Adrenal gland (tissue), 9 donors: ENCODE measurements at regions not wholly inside any gene's neighbourhood (a gene's known extent, or its start where the extent isn't known, plus 50 kb on each side); places are given as distances from the start of the nearest gene placed in this dataset.
A peak's percentile ranks its signal among the peaks of the same experiment; 100 is the strongest.

ENCODE experiments used
- DNase-seq, 7 donors: peaks; one replicate each; pipeline ENCODE4 v3.0.0-alpha.2; 2019 to 2020
- H3K27ac ChIP-seq, 5 donors: fragments of 200-600 bp; sonication (generic) in 4 of 5; 1 replicate in 3 of 5; 2 replicates in 2 of 5; pipeline versions ENCODE4 v1.5.1 to v1.8.0; 2016 to 2020; ENCODE audit warnings: mild to moderate bottlenecking in 1 of 5
- H3K27me3 ChIP-seq: fragments of 200-600 bp; 2 replicates; pipeline ENCODE4 v1.8.0; 2021
- H3K36me3 ChIP-seq, 2 donors: fragments of 200-600 bp; replicated peaks in 1 of 2; 1 replicate in 1 of 2; 2 replicates in 1 of 2; pipeline versions ENCODE4 v1.5.1 to v1.8.0; 2018 to 2022
- H3K4me1 ChIP-seq, 2 donors: fragments of 200-600 bp; replicated peaks in 1 of 2; 1 replicate in 1 of 2; 2 replicates in 1 of 2; pipeline versions ENCODE4 v1.5.1 to v1.8.0; 2018 to 2021
- H3K4me3 ChIP-seq, 4 donors: fragments of 200-600 bp; sonication (generic) in 3 of 4; one replicate each; pipeline ENCODE4 v1.5.1; 2016 to 2018
- H3K9me3 ChIP-seq, 3 donors: fragments of 200-600 bp; sonication (generic) in 1 of 3; replicated peaks in 1 of 3; 1 replicate in 2 of 3; 2 replicates in 1 of 3; pipeline versions ENCODE4 v1.5.1 to v1.8.0; 2016 to 2021
- POLR2A ChIP-seq, 2 donors: fragments of 450-650 bp; IDR thresholded peaks; one replicate each; pipeline ENCODE4 v1.6.1; 2017; ENCODE audit warnings: antibody characterized with exemption in 2 of 2, mild to moderate bottlenecking in 2 of 2, moderate library complexity in 1 of 2
- WGBS, 4 donors: extraction: QIAGEN DNeasy Blood & Tissue Kit in 2 of 4; methylation state at CpG; one replicate each; pipeline versions ENCODE4 v1.1.5 to v1.1.7; 2013 to 2017; 5-methylcytosine and 5-hydroxymethylcytosine counted together
- intact Hi-C, 2 donors: fragments of 100-400 bp; cut with DNase I; formaldehyde crosslinking; loops; one replicate each; pipeline versions ENCODE4 v1.14.1 to v1.15.0; 2022 to 2023
- small RNA-seq, 2 donors: library from RNA; depleted of rRNA; stranded (forward); fragments of <200 nt; gene quantifications; one replicate each; pipeline ENCODE3, GENCODE V24; 2016
- TF ChIP-seq, protein P1 (sequence below), 6 experiments: fragments of 450-650 bp in 4 of 6; fragments of 200-600 bp in 2 of 6; sonication (generic) in 1 of 6; IDR thresholded peaks; 1 replicate in 5 of 6; 2 replicates in 1 of 6; pipeline versions ENCODE4 v1.5.1 to v1.8.0; 2016 to 2021; ENCODE audit warnings: antibody characterized with exemption in 6 of 6, mild to moderate bottlenecking in 2 of 6, moderate library complexity in 1 of 6
- donor health status: healthy with polysubstance abuse.
- donor health status: Bipolar disorder and iron deficiency.
- donor health status: DM: yes; HTN: yes; CAD: no.
- donor health status: DM: no; HTN: no; CAD: no.
- donor health status: DM: no; HTN: no; CAD: no.

DNA sequence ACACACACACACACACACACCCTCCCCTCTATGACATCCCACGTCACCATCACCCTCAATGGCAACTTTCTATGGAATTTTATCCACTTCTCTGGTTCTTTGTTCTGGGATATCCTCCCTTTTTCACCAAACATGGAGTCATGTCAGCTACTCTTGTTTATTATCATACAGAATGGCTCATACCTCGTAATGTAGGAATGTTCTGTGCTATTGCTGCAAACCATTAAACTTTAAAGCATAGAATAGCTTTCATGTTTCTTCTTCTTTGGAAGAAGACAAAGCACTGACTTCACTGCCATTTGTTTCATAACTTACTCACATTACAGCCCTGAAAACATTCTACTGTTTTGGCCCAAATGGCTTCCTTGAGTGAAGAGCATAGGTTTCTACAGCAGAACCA is 163.4 kb downstream of the FOXO1 start:
- H3K27me3 ChIP-seq, result no peaks in the 10 kb centered on the region
- H3K4me1 ChIP-seq, result no peaks in the 10 kb centered on the region
- H3K36me3 ChIP-seq, result no peaks in the 10 kb centered on the region
- TF ChIP-seq, protein P1, sequence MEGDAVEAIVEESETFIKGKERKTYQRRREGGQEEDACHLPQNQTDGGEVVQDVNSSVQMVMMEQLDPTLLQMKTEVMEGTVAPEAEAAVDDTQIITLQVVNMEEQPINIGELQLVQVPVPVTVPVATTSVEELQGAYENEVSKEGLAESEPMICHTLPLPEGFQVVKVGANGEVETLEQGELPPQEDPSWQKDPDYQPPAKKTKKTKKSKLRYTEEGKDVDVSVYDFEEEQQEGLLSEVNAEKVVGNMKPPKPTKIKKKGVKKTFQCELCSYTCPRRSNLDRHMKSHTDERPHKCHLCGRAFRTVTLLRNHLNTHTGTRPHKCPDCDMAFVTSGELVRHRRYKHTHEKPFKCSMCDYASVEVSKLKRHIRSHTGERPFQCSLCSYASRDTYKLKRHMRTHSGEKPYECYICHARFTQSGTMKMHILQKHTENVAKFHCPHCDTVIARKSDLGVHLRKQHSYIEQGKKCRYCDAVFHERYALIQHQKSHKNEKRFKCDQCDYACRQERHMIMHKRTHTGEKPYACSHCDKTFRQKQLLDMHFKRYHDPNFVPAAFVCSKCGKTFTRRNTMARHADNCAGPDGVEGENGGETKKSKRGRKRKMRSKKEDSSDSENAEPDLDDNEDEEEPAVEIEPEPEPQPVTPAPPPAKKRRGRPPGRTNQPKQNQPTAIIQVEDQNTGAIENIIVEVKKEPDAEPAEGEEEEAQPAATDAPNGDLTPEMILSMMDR (IDR thresholded peaks at IDR 0.05), result no peak
- TF ChIP-seq POLR2A (IDR thresholded peaks at IDR 0.05), result no peak
- intact Hi-C loops, result no loop called here
- no peaks in the 10 kb centered on the region for H3K9me3 ChIP-seq
- WGBS, 4 donors, result 92 to 96% (median 94%) methylated on average over 2 of the region's 2 CpGs
- H3K4me3 ChIP-seq, result no peak overlapping the region
- no peak for DNase-seq
- no peak overlapping the region for H3K27ac ChIP-seq

DNA sequence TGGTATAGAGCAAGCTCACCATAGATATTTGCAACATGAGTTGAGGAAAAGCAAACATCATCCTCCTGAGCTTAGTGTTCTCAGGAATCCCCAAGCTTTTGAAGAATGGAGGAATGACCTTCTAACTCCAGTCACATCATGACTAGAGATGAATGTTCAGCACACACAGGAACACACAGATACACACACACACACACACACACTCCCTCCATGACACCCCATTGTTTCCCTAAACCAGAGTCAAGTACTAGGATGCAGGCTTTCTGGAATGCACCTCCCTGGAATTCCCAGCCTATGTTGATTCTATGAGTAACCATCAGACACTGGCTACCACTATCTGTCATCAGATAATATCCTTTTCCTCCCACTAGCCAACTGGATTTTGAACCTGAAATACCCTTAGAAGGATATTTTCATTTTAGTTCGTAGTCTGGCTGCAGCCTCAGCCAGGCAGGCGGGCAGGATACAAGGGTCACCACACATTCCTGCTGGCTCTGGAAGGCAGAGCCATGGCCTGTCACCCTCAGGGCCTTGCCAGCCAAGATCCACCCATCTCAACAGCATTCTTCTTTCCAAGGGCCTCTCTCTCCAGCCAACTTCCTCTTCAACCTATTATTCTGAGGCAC is 162.4 kb downstream of the FOXO1 start:
- H3K27ac ChIP-seq, result peak overlapping the region in 1 of 5 donors; percentile 40
- H3K27me3 ChIP-seq, result no peaks in the 10 kb centered on the region
- no peaks in the 10 kb centered on the region for H3K9me3 ChIP-seq
- TF ChIP-seq, protein P1 (IDR thresholded peaks at IDR 0.05), result no peak
- TF ChIP-seq POLR2A (IDR thresholded peaks at IDR 0.05), result no peak
- H3K4me3 ChIP-seq, result no peak overlapping the region
- DNase-seq, result peak in 1 of 7 donors; percentile 28
- intact Hi-C loops, result no loop called here
- 71 to 90% (median 79%) methylated on average over 2 of the region's 2 CpGs for WGBS, 4 donors
- H3K36me3 ChIP-seq, result no peaks in the 10 kb centered on the region
- H3K4me1 ChIP-seq, result no peaks in the 10 kb centered on the region

DNA sequence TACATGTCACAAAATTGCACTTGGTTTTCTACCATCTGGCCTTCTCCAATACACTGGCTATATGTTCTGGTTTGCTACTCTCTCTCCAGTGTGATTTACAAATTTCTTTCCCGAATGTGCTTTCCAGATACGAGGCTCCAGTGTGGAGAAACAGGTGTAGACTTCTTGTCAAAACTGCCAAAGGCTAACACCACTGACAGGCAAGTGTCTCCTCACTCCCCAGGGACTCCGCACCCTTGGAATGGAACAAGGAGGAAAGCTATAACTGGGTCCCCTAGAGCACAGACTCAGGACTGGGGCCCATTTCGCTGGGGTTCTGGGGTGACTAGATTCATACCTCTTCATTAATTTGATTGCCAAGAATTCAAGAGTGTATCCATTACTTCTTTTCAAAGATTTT is 161.8 kb downstream of the FOXO1 start:
- intact Hi-C loops, result no loop called here
- Histone ChIP-seq H3K27ac (peak overlapping the region in 1 of 5 donors; percentile 40), H3K4me3 (no peak overlapping the region), H3K4me1 (no peaks in the 10 kb centered on the region), H3K9me3 (no peaks in the 10 kb centered on the region), H3K36me3 (no peaks in the 10 kb centered on the region), H3K27me3 (no peaks in the 10 kb centered on the region)
- DNase-seq, result no peak
- TF ChIP-seq, protein P1 (IDR thresholded peaks at IDR 0.05), result no peak
- TF ChIP-seq POLR2A (IDR thresholded peaks at IDR 0.05), result no peak
- 86 to 94% (median 91%) methylated on average over 4 of the region's 4 CpGs for WGBS, 4 donors

DNA sequence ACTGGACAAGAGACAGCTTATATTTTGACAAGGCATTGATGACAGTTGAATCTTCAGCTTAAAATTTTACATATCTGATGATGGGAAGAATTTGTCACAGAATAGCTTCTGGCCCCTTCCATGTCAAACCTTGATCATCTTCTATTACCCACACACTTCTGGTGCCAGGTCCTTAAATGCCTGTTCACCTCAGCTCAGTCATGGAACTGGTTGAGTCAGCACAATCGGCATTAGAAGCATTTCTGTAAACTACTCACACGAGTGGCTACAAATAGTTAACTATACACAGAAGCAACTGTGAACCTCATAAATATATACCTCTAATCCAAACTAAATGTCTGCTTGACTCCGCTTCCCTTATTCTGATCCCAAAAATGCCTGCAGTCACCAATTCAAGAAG is 161.2 kb downstream of the FOXO1 start:
- no peaks in the 10 kb centered on the region for H3K27me3 ChIP-seq
- 94 to 97% (median 95%) methylated on average over 3 of the region's 3 CpGs for WGBS, 4 donors

More for the DNA sequence above, 161.2 kb downstream of the FOXO1 start:
- H3K9me3 ChIP-seq, result no peaks in the 10 kb centered on the region
- no peak for DNase-seq
- no peak overlapping the region for H3K4me3 ChIP-seq
- H3K27ac ChIP-seq, result no peak overlapping the region
- intact Hi-C loops, result no loop called here
- TF ChIP-seq, protein P1 (IDR thresholded peaks at IDR 0.05), result no peak
- no peak for TF ChIP-seq POLR2A (IDR thresholded peaks at IDR 0.05)
- H3K36me3 ChIP-seq, result no peaks in the 10 kb centered on the region
- no peaks in the 10 kb centered on the region for H3K4me1 ChIP-seq

Small RNAs in the stretch of these regions (small RNA-seq; reads per million reads assigned to genes)
- gene RF00108 (0 to 0.08 reads per million in 2 donors), gene RNY3P9 (0 reads per million in 2 donors), gene RPL17P51 (0 reads per million in 2 donors)
